Prostate gland (tissue), 2 donors: ENCODE measurements at regions not wholly inside any gene's neighbourhood (a gene's known extent, or its start where the extent isn't known, plus 50 kb on each side); places are given as distances from the start of the nearest gene placed in this dataset.

Experiments
- DNase-seq: peaks from one replicate; pipeline ENCODE4 v3.0.0-alpha.2; 2019; ENCODE audit warnings: low spot score
- H3K27ac ChIP-seq, 2 donors: fragments of 200-600 bp; sonication (generic); 2 replicates each; pipeline ENCODE4 v1.5.1; 2017 to 2019
- H3K27me3 ChIP-seq: fragments of 200-600 bp; sonication (generic); replicated peaks from 2 replicates; pipeline ENCODE4 v1.5.1; 2019; ENCODE audit not compliant: insufficient read depth
- H3K36me3 ChIP-seq, 2 donors: fragments of 200-600 bp; sonication (generic); 1 replicate in 1 of 2; 2 replicates in 1 of 2; pipeline versions ENCODE4 v1.5.1 to v1.8.1; 2017 to 2019
- H3K4me1 ChIP-seq: fragments of 200-600 bp; sonication (generic); replicated peaks from 2 replicates; pipeline ENCODE4 v1.5.1; 2019
- H3K4me3 ChIP-seq, 2 donors: fragments of 200-600 bp; sonication (generic); 2 replicates each; pipeline ENCODE4 v1.5.1; 2017 to 2019
- H3K9me3 ChIP-seq: fragments of 200-600 bp; sonication (generic); 2 replicates; pipeline ENCODE4 v1.5.1; 2017
- CTCF ChIP-seq, 4 experiments: fragments of 200-600 bp in 2 of 4; fragments of 450-650 bp in 2 of 4; sonication (generic) in 2 of 4; IDR thresholded peaks; 1 replicate in 3 of 4; 2 replicates in 1 of 4; pipeline ENCODE4 v1.5.1; 2016 to 2019; ENCODE audit warnings: antibody characterized with exemption in 4 of 4, mild to moderate bottlenecking in 2 of 4, moderate library complexity in 2 of 4
- POLR2A ChIP-seq: fragments of 450-650 bp; IDR thresholded peaks from one replicate; pipeline ENCODE4 v1.6.1; 2016; ENCODE audit warnings: antibody characterized with exemption, mild to moderate bottlenecking
- POLR2AphosphoS5 ChIP-seq: sonication (generic); formaldehyde crosslinking; IDR thresholded peaks from one replicate; pipeline ENCODE4 v1.6.1; 2017; ENCODE audit warnings: antibody characterized with exemption
- WGBS: methylation state at CpG from one replicate; pipeline ENCODE4 v1.1.5; 2018; 5-methylcytosine and 5-hydroxymethylcytosine counted together
- intact Hi-C: fragments of 100-400 bp; cut with DNase I; formaldehyde crosslinking; loops from one replicate; pipeline ENCODE4 v1.14.2; 2022

GRCh38 chr9:118563677-118564076 lies 805.6 kb downstream of the BRINP1 start:
- intact Hi-C loops, result no loop called here
- Histone ChIP-seq H3K36me3 (no peaks in the 10 kb centered on the region), H3K27ac (no peak overlapping the region), H3K27me3 (no peaks in the 10 kb centered on the region), H3K4me3 (no peak overlapping the region), H3K4me1 (no peaks in the 10 kb centered on the region), H3K9me3 (no peaks in the 10 kb centered on the region)
- 83% methylated on average over 2 of the region's 2 CpGs for WGBS
- no peak for DNase-seq
- TF ChIP-seq POLR2AphosphoS5 (no peak), POLR2A (no peak), CTCF (IDR thresholded peaks at IDR 0.05) (no peak)

GRCh38 chr9:118567861-118568260 lies 801.4 kb downstream of the BRINP1 start:
- TF ChIP-seq POLR2A (no peak), POLR2AphosphoS5 (no peak), CTCF (IDR thresholded peaks at IDR 0.05) (no peak)
- Histone ChIP-seq H3K27ac (no peak overlapping the region), H3K4me1 (no peaks in the 10 kb centered on the region), H3K4me3 (no peak overlapping the region), H3K27me3 (no peaks in the 10 kb centered on the region), H3K36me3 (no peaks in the 10 kb centered on the region), H3K9me3 (no peaks in the 10 kb centered on the region)
- DNase-seq, result no peak
- intact Hi-C loops, result no loop called here
- 93% methylated on average over 2 of the region's 2 CpGs for WGBS

- DNase-seq, result no peak
- no peaks in the 10 kb centered on the region for H3K27me3 ChIP-seq
- no peak overlapping the region for H3K4me3 ChIP-seq
- WGBS, result 32% methylated on average over 3 of the region's 3 CpGs
- H3K27ac ChIP-seq, result no peak overlapping the region
- intact Hi-C loops, result no loop called here
- H3K9me3 ChIP-seq, result no peaks in the 10 kb centered on the region
- no peak for TF ChIP-seq POLR2A
- no peaks in the 10 kb centered on the region for H3K36me3 ChIP-seq
- no peaks in the 10 kb centered on the region for H3K4me1 ChIP-seq
These were observed 800.5 kb downstream of the BRINP1 start for GRCh38 chr9:118568704-118569103.

- no peak for DNase-seq
- Histone ChIP-seq H3K27ac (no peak overlapping the region), H3K27me3 (no peaks in the 10 kb centered on the region), H3K9me3 (no peaks in the 10 kb centered on the region), H3K4me3 (no peak overlapping the region), H3K36me3 (no peaks in the 10 kb centered on the region), H3K4me1 (no peaks in the 10 kb centered on the region)
- 92% methylated on average over 3 of the region's 3 CpGs for WGBS
- intact Hi-C loops, result no loop called here
- TF ChIP-seq POLR2A (no peak), POLR2AphosphoS5 (no peak), CTCF (IDR thresholded peaks at IDR 0.05) (no peak)
These were observed 800.1 kb downstream of the BRINP1 start for GRCh38 chr9:118569148-118569547.

- Histone ChIP-seq H3K9me3 (no peaks in the 10 kb centered on the region), H3K36me3 (no peaks in the 10 kb centered on the region), H3K27ac (no peak overlapping the region), H3K27me3 (no peaks in the 10 kb centered on the region), H3K4me1 (no peaks in the 10 kb centered on the region), H3K4me3 (no peak overlapping the region)
- no peak for DNase-seq
- intact Hi-C loops, result no loop called here
- TF ChIP-seq POLR2A, result no peak
- TF ChIP-seq POLR2AphosphoS5, result no peak
- TF ChIP-seq CTCF (IDR thresholded peaks at IDR 0.05), result no peak
- WGBS, result 69% methylated on average over 3 of the region's 3 CpGs
These were observed 799.2 kb downstream of the BRINP1 start for GRCh38 chr9:118570066-118570465.
